Transverse colon (tissue), 4 donors: ENCODE measurements at regions not wholly inside any gene's neighbourhood (a gene's known extent, or its start where the extent isn't known, plus 50 kb on each side); places are given as distances from the start of the nearest gene placed in this dataset.

ENCODE experiments used
- DNase-seq: peaks from one replicate; pipeline ENCODE4 v3.0.0-alpha.2; 2019
- H3K27ac ChIP-seq, 4 donors: fragments of 200-600 bp; sonication (generic); 2 replicates each; pipeline ENCODE4 v1.5.1; 2016 to 2018; ENCODE audit warnings: inconsistent platforms in 4 of 4
- H3K27me3 ChIP-seq: fragments of 200-600 bp; sonication (generic); 2 replicates; pipeline ENCODE4 v1.5.1; 2017; ENCODE audit warnings: inconsistent platforms
- H3K36me3 ChIP-seq, 4 donors: fragments of 200-600 bp; sonication (generic); 2 replicates each; pipeline ENCODE4 v1.5.1; 2017 to 2019; ENCODE audit warnings: inconsistent platforms in 4 of 4
- H3K4me1 ChIP-seq, 4 donors: fragments of 200-600 bp; sonication (generic); 2 replicates each; pipeline ENCODE4 v1.5.1; 2017 to 2020; ENCODE audit warnings: inconsistent platforms in 4 of 4
- H3K4me3 ChIP-seq, 4 donors: fragments of 200-600 bp; sonication (generic); 1 replicate in 1 of 4; 2 replicates in 3 of 4; pipeline versions ENCODE4 v1.5.1 to v1.6.1; 2017 to 2019; ENCODE audit warnings: inconsistent platforms in 4 of 4
- H3K9me3 ChIP-seq, 2 donors: fragments of 200-600 bp; sonication (generic); 2 replicates each; pipeline ENCODE4 v1.5.1; 2017 to 2019; ENCODE audit warnings: inconsistent platforms in 2 of 2
- CTCF ChIP-seq, 5 experiments: fragments of 200-600 bp in 3 of 5; fragments of 450-650 bp in 2 of 5; sonication (generic) in 3 of 5; IDR thresholded peaks; 1 replicate in 2 of 5; 2 replicates in 3 of 5; pipeline ENCODE4 v1.5.1; 2016 to 2017; ENCODE audit warnings: antibody characterized with exemption in 5 of 5, inconsistent platforms in 3 of 5, mild to moderate bottlenecking in 2 of 5, moderate library complexity in 1 of 5
- EP300 ChIP-seq: sonication (generic); formaldehyde crosslinking; IDR thresholded peaks from one replicate; pipeline ENCODE4 v1.6.1; 2017; ENCODE audit warnings: antibody characterized with exemption, low read depth
- POLR2A ChIP-seq: fragments of 450-650 bp; IDR thresholded peaks from one replicate; pipeline ENCODE4 v1.6.1; 2016; ENCODE audit warnings: antibody characterized with exemption, mild to moderate bottlenecking, moderate library complexity
- POLR2AphosphoS5 ChIP-seq, 3 donors: sonication (generic); formaldehyde crosslinking; IDR thresholded peaks; one replicate each; pipeline ENCODE4 v1.6.1; 2016; ENCODE audit warnings: antibody characterized with exemption in 3 of 3
- WGBS, 2 donors: methylation state at CpG; one replicate each; pipeline ENCODE4 v1.1.5; 2018; ENCODE audit warnings: low coverage in 1 of 2; 5-methylcytosine and 5-hydroxymethylcytosine counted together
- in situ Hi-C, 4 donors: fragments of 200-750 bp; cut with MboI; loops; one replicate each; pipeline versions ENCODE4 v1.15.0 to v1.15.1; 2017; ENCODE audit warnings: low sequenced_read_pairs in 3 of 4, low pct_ligation_motif_present in 1 of 4, low pct_unique_long_range_greater_than_20kb in 1 of 4
- intact Hi-C: fragments of 100-400 bp; cut with DNase I; formaldehyde crosslinking; loops from one replicate; pipeline ENCODE4 v1.15.1; 2023; ENCODE audit warnings: low total_unique reads

GRCh38 chr6:165726290-165726875, 63.3 kb upstream of the PDE10A start:
- Histone ChIP-seq H3K4me1 (no peaks in the 10 kb centered on the region), H3K27ac (no peak overlapping the region), H3K4me3 (no peak overlapping the region), H3K27me3 (no peaks in the 10 kb centered on the region), H3K9me3 (no peaks in the 10 kb centered on the region), H3K36me3 (no peaks in the 10 kb centered on the region)
- WGBS, 2 donors = 95% methylated on average over 6 to 24 of the region's 25 CpGs
- TF ChIP-seq CTCF (IDR thresholded peaks at IDR 0.05) (no peak), POLR2AphosphoS5 (IDR thresholded peaks at IDR 0.05) (no peak), EP300 (no peak), POLR2A (no peak)
- intact Hi-C loops (loop anchor here (5.0 kb wide), 1 partner anchor 126 kb away; no protein-coding TSS in a partner anchor), in situ Hi-C loops (no loop called here)
- no peak for DNase-seq

GRCh38 chr6:165725201-165725600, 62.2 kb upstream of the PDE10A start:
- no peaks in the 10 kb centered on the region for H3K27me3 ChIP-seq
- no peaks in the 10 kb centered on the region for H3K36me3 ChIP-seq
- no peak overlapping the region for H3K27ac ChIP-seq
- in situ Hi-C loops = no loop called here
- intact Hi-C loops = loop anchor here (5.0 kb wide), 1 partner anchor 127 kb away; no protein-coding TSS in a partner anchor
- no peak overlapping the region for H3K4me3 ChIP-seq
- DNase-seq = no peak
- TF ChIP-seq POLR2A = no peak
- TF ChIP-seq EP300 = no peak
- no peak for TF ChIP-seq CTCF (IDR thresholded peaks at IDR 0.05)
- TF ChIP-seq POLR2AphosphoS5 (IDR thresholded peaks at IDR 0.05) = no peak
- 91 to 95% methylated on average over 4 to 7 of the region's 7 CpGs for WGBS, 2 donors
- H3K9me3 ChIP-seq = no peaks in the 10 kb centered on the region
- no peaks in the 10 kb centered on the region for H3K4me1 ChIP-seq

GRCh38 chr6:165723326-165723725, 60.3 kb upstream of the PDE10A start:
- no peaks in the 10 kb centered on the region for H3K9me3 ChIP-seq
- TF ChIP-seq EP300 (no peak), CTCF (IDR thresholded peaks at IDR 0.05) (no peak), POLR2AphosphoS5 (IDR thresholded peaks at IDR 0.05) (no peak), POLR2A (no peak)
- WGBS, 2 donors = 0 to 80% methylated on average over 1 to 9 of the region's 9 CpGs
- H3K36me3 ChIP-seq = no peaks in the 10 kb centered on the region
- peaks cover 6% of the 10 kb centered on the region for H3K27me3 ChIP-seq
- no peak overlapping the region for H3K27ac ChIP-seq
- in situ Hi-C loops (no loop called here), intact Hi-C loops (no loop called here)
- DNase-seq = no peak
- H3K4me1 ChIP-seq = no peaks in the 10 kb centered on the region
- H3K4me3 ChIP-seq = no peak overlapping the region

GRCh38 chr6:165722022-165722421, 59.0 kb upstream of the PDE10A start:
- WGBS, 2 donors = 70 to 82% methylated on average over 4 of the region's 4 CpGs
- in situ Hi-C loops = no loop called here
- no peaks in the 10 kb centered on the region for H3K4me1 ChIP-seq

More at GRCh38 chr6:165722022-165722421, 59.0 kb upstream of the PDE10A start:
- Histone ChIP-seq H3K9me3 (no peaks in the 10 kb centered on the region), H3K27me3 (peaks cover 6% of the 10 kb centered on the region), H3K27ac (no peak overlapping the region), H3K36me3 (no peaks in the 10 kb centered on the region), H3K4me3 (no peak overlapping the region)
- no peak for DNase-seq
- TF ChIP-seq CTCF (IDR thresholded peaks at IDR 0.05) (no peak), EP300 (no peak), POLR2AphosphoS5 (IDR thresholded peaks at IDR 0.05) (no peak), POLR2A (no peak)
- intact Hi-C loops = no loop called here
